Peyer's patch (tissue), 4 donors: ENCODE measurements at regions not wholly inside any gene's neighbourhood (a gene's known extent, or its start where the extent isn't known, plus 50 kb on each side); places are given as distances from the start of the nearest gene placed in this dataset.

Experiments used
- CTCF ChIP-seq, 6 experiments: fragments of 450-650 bp in 4 of 6; fragments of 200-600 bp in 2 of 6; sonication (generic) in 1 of 6; IDR thresholded peaks; one replicate each; pipeline ENCODE4 v1.5.1; 2017 to 2019; ENCODE audit warnings: antibody characterized with exemption in 6 of 6, mild to moderate bottlenecking in 3 of 6, moderate library complexity in 1 of 6
- POLR2A ChIP-seq, 2 donors: fragments of 450-650 bp; IDR thresholded peaks; one replicate each; pipeline ENCODE4 v1.5.1; 2017; ENCODE audit warnings: antibody characterized with exemption in 2 of 2, mild to moderate bottlenecking in 2 of 2, moderate library complexity in 2 of 2

GRCh38 chr10:123379156-123379555 lies 225.0 kb downstream of the BUB3 start:
- TF ChIP-seq CTCF (IDR thresholded peaks at IDR 0.05) (no peak), POLR2A (IDR thresholded peaks at IDR 0.05) (no peak)
